ENCODE measurements at regions not wholly inside any gene's neighbourhood (a gene's known extent, or its start where the extent isn't known, plus 50 kb on each side); places are given as distances from the start of the nearest gene placed in this dataset.

- TF ChIP-seq FOXM1 (IDR thresholded peaks at IDR 0.05; ENCODE audit: borderline replicate concordance, low read depth): no peak
- no peak for TF ChIP-seq CREB1 (IDR thresholded peaks at IDR 0.05; ENCODE audit: low read depth)
- TF ChIP-seq YY1 (IDR thresholded peaks at IDR 0.05; ENCODE audit: low read depth): no peak
- TF ChIP-seq TCF12 (IDR thresholded peaks at IDR 0.05; ENCODE audit: low read depth): no peak
- TF ChIP-seq RAD21 (IDR thresholded peaks at IDR 0.05; ENCODE audit: low read depth): no peak
- TF ChIP-seq MAX (IDR thresholded peaks at IDR 0.05): no peak
- TF ChIP-seq EP300 (IDR thresholded peaks at IDR 0.05; ENCODE audit: borderline replicate concordance): no peak
- TF ChIP-seq USF1 (IDR thresholded peaks at IDR 0.05): no peak
- no peak for TF ChIP-seq EGR1 (IDR thresholded peaks at IDR 0.05)
- no peak for TF ChIP-seq NFIC (IDR thresholded peaks at IDR 0.05)
- TF ChIP-seq TEAD4 (IDR thresholded peaks at IDR 0.05): no peak
- no peak for TF ChIP-seq CEBPB (IDR thresholded peaks at IDR 0.05)
- no peak for TF ChIP-seq REST (IDR thresholded peaks at IDR 0.05; ENCODE audit: low read depth)
Observed at GRCh38 chr1:4265836-4266235, 365.8 kb upstream of the C1orf174 start.

GRCh38 chr1:4267381-4268261, 367.5 kb upstream of the C1orf174 start:
- TF ChIP-seq REST (IDR thresholded peaks at IDR 0.05; ENCODE audit: low read depth) (no peak), YY1 (IDR thresholded peaks at IDR 0.05; ENCODE audit: low read depth) (no peak), TEAD4 (IDR thresholded peaks at IDR 0.05) (no peak), MAX (IDR thresholded peaks at IDR 0.05) (no peak), NFIC (IDR thresholded peaks at IDR 0.05) (no peak), EGR1 (IDR thresholded peaks at IDR 0.05) (no peak), TAF1 (IDR thresholded peaks at IDR 0.05; ENCODE audit: low read depth) (no peak), FOXM1 (IDR thresholded peaks at IDR 0.05; ENCODE audit: borderline replicate concordance, low read depth) (no peak), EP300 (IDR thresholded peaks at IDR 0.05; ENCODE audit: borderline replicate concordance) (no peak), RAD21 (IDR thresholded peaks at IDR 0.05; ENCODE audit: low read depth) (no peak)

DNA sequence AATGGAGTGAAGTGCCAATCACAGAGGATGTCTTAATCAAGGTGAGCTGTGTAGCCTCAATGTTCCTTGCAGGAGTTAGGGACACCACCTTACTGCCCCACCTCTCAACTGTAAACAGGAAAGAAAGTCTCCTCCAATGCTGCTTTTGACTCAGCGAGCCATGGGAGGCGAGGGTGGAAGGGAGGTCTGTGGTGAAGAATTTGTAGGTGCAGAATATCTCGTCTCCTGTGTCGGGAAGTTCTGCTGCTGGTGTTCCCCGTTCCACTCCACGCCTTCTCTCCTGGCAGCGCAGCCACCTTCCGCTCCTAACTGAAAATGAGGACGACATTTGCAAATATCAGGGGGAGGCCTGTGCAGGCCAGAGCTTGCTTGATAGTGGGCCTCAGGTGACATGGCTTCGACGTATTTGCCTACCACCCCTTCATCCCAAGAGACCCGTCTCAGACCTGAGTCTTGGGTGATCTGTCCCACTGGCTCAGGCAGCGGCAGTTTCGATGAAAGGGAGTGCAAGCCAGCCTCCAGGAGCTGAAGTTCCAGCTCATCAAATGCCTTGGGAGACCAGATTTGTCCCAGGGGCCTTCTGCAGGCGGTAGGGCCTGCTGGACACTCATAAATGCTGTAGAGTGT, 368.3 kb upstream of the C1orf174 start:
- no peak for TF ChIP-seq TEAD4 (IDR thresholded peaks at IDR 0.05)
- no peak for TF ChIP-seq TCF12 (IDR thresholded peaks at IDR 0.05; ENCODE audit: low read depth)
- no peak for TF ChIP-seq RAD21 (IDR thresholded peaks at IDR 0.05; ENCODE audit: low read depth)
- TF ChIP-seq CREB1 (IDR thresholded peaks at IDR 0.05; ENCODE audit: low read depth): no peak
- no peak for TF ChIP-seq FOXM1 (IDR thresholded peaks at IDR 0.05; ENCODE audit: borderline replicate concordance, low read depth)
- no peak for TF ChIP-seq EGR1 (IDR thresholded peaks at IDR 0.05)
- TF ChIP-seq CEBPB (IDR thresholded peaks at IDR 0.05): no peak

DNA sequence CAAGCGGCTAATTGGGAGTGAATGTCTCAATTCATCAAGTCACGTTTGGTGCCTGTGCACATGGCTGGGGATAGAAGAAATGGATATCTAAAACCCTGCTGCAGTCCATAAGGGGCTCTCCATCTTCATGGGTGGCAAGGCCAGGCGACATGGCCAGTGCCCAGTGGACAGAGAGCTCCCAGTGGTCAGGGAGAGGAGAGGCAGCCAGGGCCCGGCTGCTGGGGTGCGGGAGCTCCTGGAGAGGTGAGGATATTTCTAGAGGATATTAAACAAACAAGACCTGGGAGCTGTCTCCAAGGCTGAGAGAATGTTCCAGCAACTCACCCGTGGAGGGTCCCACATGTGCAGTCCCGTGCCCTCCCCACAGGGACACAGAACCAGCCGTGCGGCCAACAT, 368.8 kb upstream of the C1orf174 start:
- no peak for TF ChIP-seq REST (IDR thresholded peaks at IDR 0.05; ENCODE audit: low read depth)

- TF ChIP-seq EP300 (IDR thresholded peaks at IDR 0.05; ENCODE audit: borderline replicate concordance) (no peak), YY1 (IDR thresholded peaks at IDR 0.05; ENCODE audit: low read depth) (no peak), REST (IDR thresholded peaks at IDR 0.05; ENCODE audit: low read depth) (no peak)
Observed at GRCh38 chr1:4269330-4269729, 369.3 kb upstream of the C1orf174 start.

Data from Ishikawa (cell line).